ENCODE measurements at regions not wholly inside any gene's neighbourhood (a gene's known extent, or its start where the extent isn't known, plus 50 kb on each side); places are given as distances from the start of the nearest gene placed in this dataset.

DNA sequence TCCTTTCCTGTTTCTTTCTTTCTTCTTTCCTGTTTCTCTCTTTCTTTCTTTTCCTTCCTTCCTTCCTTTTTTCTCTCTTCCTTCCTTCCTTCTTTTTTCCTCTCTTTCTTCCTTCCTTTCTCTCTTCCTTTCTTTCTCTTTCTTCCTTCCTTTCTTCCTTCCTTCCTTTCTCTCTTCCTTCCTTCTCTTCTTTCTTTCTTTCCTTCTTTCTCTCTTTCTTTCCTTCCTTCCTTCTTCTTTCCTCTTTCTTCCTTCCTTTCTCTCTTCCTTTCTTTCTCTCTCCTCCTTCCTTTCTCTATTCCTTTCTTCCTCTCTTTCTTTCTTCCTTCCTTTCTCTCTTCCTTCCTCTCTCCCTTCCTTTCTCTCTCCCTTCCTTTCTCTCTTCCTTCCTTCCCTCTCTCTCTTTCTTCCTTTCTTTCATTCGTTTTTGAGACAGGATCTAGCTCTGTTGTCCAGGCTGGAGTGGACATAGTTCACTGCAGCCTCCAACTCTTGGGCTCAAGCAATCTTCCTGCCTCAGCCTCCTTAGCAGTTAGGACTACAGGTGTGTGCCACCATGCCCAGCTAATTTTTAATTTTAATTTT lies 170.8 kb upstream of the GMDS start:
- ATAC-seq (no peak), DNase-seq (no peak)
- H3K9me3 ChIP-seq, result no peaks in the 10 kb centered on the region
- no peak overlapping the region for H3K4me3 ChIP-seq
- no peak overlapping the region for H3K27ac ChIP-seq
- H3K27me3 ChIP-seq, result no peaks in the 10 kb centered on the region
- TF ChIP-seq, protein P1, sequence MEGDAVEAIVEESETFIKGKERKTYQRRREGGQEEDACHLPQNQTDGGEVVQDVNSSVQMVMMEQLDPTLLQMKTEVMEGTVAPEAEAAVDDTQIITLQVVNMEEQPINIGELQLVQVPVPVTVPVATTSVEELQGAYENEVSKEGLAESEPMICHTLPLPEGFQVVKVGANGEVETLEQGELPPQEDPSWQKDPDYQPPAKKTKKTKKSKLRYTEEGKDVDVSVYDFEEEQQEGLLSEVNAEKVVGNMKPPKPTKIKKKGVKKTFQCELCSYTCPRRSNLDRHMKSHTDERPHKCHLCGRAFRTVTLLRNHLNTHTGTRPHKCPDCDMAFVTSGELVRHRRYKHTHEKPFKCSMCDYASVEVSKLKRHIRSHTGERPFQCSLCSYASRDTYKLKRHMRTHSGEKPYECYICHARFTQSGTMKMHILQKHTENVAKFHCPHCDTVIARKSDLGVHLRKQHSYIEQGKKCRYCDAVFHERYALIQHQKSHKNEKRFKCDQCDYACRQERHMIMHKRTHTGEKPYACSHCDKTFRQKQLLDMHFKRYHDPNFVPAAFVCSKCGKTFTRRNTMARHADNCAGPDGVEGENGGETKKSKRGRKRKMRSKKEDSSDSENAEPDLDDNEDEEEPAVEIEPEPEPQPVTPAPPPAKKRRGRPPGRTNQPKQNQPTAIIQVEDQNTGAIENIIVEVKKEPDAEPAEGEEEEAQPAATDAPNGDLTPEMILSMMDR (IDR thresholded peaks at IDR 0.05), result no peak
- TF ChIP-seq POLR2A (IDR thresholded peaks at IDR 0.05), result no peak
- intact Hi-C loops (cut with DNase I), result no loop called here
- no peaks in the 10 kb centered on the region for H3K4me1 ChIP-seq
- WGBS, 4 donors, result 63 to 73% (median 67%) methylated on average over 1 of the region's 1 CpG
- peaks cover 0 to 6% (median 0%) of the 10 kb centered on the region in 9 donors for H3K36me3 ChIP-seq

DNA sequence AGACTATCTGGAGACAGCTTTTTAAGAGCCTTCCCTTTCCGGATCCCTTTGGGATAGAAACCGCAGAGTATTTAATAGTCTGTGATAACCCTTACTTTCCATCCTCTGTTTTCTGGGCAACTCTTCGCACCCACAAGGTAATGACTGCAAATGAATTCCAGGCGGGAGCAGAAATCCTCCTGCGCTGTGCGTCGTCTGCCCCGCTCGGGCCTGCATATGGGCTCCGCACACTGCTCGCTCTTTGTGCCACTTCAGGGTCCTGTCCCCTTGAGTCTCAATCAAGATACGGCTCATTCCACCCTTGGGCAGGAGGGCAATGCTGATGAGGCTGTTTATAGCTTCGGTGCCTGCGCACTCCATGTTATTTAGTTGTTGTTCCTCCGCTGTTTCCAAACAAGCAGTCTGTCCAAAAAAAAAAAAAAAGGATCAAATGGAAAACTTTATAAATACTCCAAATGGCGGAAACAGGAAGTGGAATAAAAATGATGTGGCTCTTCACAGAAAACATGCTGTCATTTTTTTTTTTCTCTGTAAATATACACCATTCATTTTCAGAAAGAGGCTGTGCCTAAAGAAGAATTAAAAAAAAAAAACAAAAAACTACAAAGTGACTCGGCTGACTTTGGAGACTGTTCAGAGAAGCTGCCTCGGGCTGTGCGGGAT lies 169.6 kb upstream of the GMDS start:
- Histone ChIP-seq H3K27ac (no peak overlapping the region), H3K36me3 (peaks cover 0 to 6% (median 0%) of the 10 kb centered on the region in 9 donors), H3K4me3 (no peak overlapping the region), H3K9me3 (no peaks in the 10 kb centered on the region), H3K27me3 (no peaks in the 10 kb centered on the region), H3K4me1 (no peaks in the 10 kb centered on the region)
- WGBS, 4 donors, result 89 to 95% (median 94%) methylated on average over 19 of the region's 19 CpGs
- intact Hi-C loops (cut with DNase I), result no loop called here
- ATAC-seq (no peak), DNase-seq (no peak)
- TF ChIP-seq POLR2A (IDR thresholded peaks at IDR 0.05), result no peak
- TF ChIP-seq, protein P1 (IDR thresholded peaks at IDR 0.05), result no peak

DNA sequence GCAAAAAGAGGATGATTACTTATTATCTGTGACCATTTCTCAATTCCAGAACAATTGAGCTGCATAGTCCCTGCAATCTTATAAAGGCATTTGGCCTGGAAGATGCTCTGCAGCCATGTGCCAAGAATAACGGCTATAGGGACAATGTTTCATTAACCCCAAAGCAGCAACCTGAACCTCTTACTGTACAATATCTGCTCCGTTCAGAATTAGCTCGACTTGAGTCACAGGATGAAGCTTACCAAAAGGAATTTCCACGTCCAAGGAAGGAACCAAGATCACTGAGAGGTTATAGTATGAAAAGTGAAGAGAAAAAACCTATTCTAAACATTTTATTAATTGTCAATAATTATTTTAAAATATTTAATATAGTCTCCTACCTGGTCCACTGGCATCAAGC lies 167.3 kb upstream of the GMDS start:
- no peak overlapping the region for H3K4me3 ChIP-seq
- intact Hi-C loops (cut with DNase I), result no loop called here
- H3K4me1 ChIP-seq, result no peaks in the 10 kb centered on the region
- H3K27me3 ChIP-seq, result no peaks in the 10 kb centered on the region
- 70 to 75% (median 73%) methylated on average over 4 of the region's 4 CpGs for WGBS, 4 donors
- no peak for DNase-seq
- no peak for ATAC-seq
- TF ChIP-seq, protein P1 (IDR thresholded peaks at IDR 0.05), result no peak
- TF ChIP-seq POLR2A (IDR thresholded peaks at IDR 0.05), result no peak
- H3K9me3 ChIP-seq, result no peaks in the 10 kb centered on the region
- no peak overlapping the region for H3K27ac ChIP-seq
- H3K36me3 ChIP-seq, result peaks cover 0 to 6% (median 0%) of the 10 kb centered on the region in 9 donors

DNA sequence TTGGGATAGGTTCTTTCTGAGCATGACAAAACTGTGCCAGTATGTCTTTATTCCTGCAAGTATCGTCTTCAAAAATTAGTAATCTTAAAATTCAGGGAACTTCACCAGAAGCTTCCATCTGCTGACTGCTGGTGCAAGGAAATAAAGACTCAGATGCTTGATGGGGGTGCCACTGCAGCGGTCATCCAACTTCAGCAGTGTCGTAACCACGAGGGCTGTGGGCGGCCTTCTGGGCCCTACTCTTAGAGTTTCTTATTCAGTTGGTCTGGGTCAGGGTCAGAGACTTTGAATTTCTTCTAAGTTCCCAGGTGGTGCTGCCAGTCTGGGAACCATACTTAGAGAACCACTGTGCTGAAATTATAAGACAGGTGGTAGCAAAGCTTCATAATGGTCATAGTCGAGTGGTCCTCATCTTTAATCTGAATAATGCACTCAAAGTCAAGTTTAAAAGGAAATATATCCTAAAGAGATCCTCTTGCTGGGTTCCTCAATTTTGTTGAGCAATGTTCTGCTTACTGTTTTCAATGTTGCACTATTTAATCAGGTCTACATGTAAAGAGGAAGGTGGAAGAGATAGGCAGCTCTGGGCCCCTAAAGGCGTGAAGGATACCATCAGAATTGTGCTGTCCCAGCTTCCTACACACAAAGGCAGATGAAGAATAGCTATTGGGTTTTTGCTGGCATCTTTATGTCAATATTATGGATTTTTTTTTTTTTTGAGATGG lies 165.4 kb upstream of the GMDS start:
- WGBS, 4 donors, result 94 to 98% (median 97%) methylated on average over 7 of the region's 7 CpGs
- DNase-seq (no peak), ATAC-seq (no peak)
- Histone ChIP-seq H3K9me3 (peaks cover 0 to 8% (median 0%) of the 10 kb centered on the region in 12 donors), H3K4me1 (no peaks in the 10 kb centered on the region), H3K27me3 (no peaks in the 10 kb centered on the region), H3K4me3 (no peak overlapping the region), H3K27ac (no peak overlapping the region), H3K36me3 (peaks cover 0 to 6% (median 0%) of the 10 kb centered on the region in 9 donors)
- intact Hi-C loops (cut with DNase I), result no loop called here
- TF ChIP-seq, protein P1 (IDR thresholded peaks at IDR 0.05), result no peak
- TF ChIP-seq POLR2A (IDR thresholded peaks at IDR 0.05), result no peak
